ENCODE measurements at regions not wholly inside any gene's neighbourhood (a gene's known extent, or its start where the extent isn't known, plus 50 kb on each side); places are given as distances from the start of the nearest gene placed in this dataset.

DNA sequence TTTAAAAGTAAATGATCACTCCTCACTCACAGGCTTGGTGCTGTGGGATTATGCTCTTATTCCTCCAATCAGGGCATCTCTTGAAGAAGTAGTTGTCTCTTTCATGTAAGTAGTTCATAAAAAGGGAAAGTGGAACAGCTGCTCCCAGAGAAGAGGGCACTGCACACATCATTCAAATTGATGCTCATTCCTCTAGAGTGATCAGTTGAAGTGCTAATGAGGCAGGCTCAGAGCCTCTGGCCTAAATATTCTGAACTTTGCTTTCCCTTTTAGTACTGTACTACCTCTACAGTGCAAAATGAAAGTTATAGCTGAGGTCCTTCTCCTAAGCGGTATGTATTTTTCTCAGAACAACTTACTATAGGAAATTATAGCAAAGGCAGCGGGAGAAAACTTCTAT is 1453.1 kb downstream of the ARAP2 start:
- no peak for DNase-seq (ENCODE audit: extremely low spot score)
- ChIA-PET POLR2A (no interaction called here), CTCF (no interaction called here)
- TF ChIP-seq CTCF (IDR thresholded peaks at IDR 0.05; ENCODE audit: control extremely low read depth, extremely low read depth, low read depth, missing control alignments) = no peak

DNA sequence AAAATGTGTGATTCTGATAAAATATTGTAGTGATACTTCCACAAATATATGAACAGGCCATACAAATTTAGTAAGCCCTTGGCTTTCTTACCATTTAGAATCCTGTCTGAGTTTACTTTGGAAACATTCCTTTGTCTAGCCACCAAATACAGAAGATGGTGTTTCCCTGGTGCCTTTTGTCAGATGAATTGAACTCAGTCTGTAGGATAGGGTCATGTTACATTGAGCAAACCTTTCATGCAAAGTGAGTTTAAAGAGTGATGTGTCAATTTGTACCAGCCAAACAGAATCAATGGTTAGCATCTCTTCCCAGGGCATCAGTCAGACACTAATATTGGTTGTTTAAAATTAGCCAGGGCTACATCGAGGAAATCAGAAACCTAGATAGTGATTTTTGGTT is 1443.4 kb downstream of the ARAP2 start:
- DNase-seq (ENCODE audit: extremely low spot score) = no peak

DNA sequence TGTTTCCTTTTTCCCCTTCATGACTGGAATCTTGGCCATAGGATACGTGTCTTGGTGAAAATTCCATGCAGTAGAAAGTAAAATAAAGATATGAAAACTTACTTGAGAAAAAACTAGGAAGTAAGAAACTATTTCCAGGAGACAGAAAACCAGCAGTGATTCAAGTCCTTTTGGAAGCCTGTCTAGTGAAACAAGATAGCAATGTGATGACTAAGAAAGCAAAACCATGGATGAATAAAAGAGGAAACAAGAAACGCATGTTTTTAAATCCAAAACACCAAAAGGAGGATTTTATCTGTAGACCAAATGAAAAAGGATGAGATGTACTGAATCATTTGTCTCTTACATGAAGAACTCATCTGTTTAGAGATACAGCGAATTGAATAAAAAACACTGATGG is 1430.0 kb downstream of the ARAP2 start:
- TF ChIP-seq CTCF (IDR thresholded peaks at IDR 0.05; ENCODE audit: control extremely low read depth, extremely low read depth, low read depth, missing control alignments) = no peak
- POLR2A ChIA-PET = interaction anchor here (0.6 kb wide), 1 partner anchor 831 kb away, joined by 3 read pairs; no protein-coding TSS in a partner anchor
- DNase-seq (ENCODE audit: extremely low spot score) = no peak
- CTCF ChIA-PET = no interaction called here

More for the DNA sequence above, 1443.4 kb downstream of the ARAP2 start:
- TF ChIP-seq CTCF (IDR thresholded peaks at IDR 0.05; ENCODE audit: control extremely low read depth, extremely low read depth, low read depth, missing control alignments) = no peak
- ChIA-PET CTCF (interaction anchor here (0.9 kb wide), 1 partner anchor 11 kb away, joined by 3 read pairs; no protein-coding TSS in a partner anchor), POLR2A (no interaction called here)

- ChIA-PET POLR2A (no interaction called here), CTCF (no interaction called here)
- DNase-seq (ENCODE audit: extremely low spot score) = no peak
- TF ChIP-seq CTCF (IDR thresholded peaks at IDR 0.05; ENCODE audit: control extremely low read depth, extremely low read depth, low read depth, missing control alignments) = no peak
These were observed 1419.8 kb downstream of the ARAP2 start for GRCh38 chr4:34824515-34824914.

DNA sequence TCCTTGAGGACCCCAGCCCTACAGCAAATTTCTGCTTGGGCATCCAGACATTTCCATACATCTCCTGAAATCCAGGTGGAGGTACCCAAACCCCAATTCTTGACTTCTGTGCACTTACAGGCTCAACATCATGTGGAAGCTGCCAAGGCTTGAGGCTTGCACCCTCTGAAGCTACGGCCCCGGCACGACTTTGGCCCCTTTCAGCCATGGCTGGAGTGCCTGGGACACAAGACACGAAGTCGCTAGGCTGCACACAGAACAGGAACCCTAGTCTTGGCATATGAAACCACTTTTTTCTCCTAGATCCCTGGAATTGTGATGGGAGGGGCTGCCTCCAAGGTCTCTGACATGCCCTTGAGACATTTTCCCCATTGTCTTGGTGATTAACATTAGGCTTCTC is 1417.7 kb downstream of the ARAP2 start:
- ChIA-PET CTCF (no interaction called here), POLR2A (no interaction called here)

GRCh38 chr4:34845926-34846325 is 1398.4 kb downstream of the ARAP2 start:
- POLR2A ChIA-PET = no interaction called here
- DNase-seq (ENCODE audit: extremely low spot score) = no peak
- TF ChIP-seq CTCF (IDR thresholded peaks at IDR 0.05; ENCODE audit: control extremely low read depth, extremely low read depth, low read depth, missing control alignments) = no peak
- CTCF ChIA-PET = no interaction called here

More for the DNA sequence above, 1417.7 kb downstream of the ARAP2 start:
- TF ChIP-seq CTCF (IDR thresholded peaks at IDR 0.05; ENCODE audit: control extremely low read depth, extremely low read depth, low read depth, missing control alignments) = no peak
- DNase-seq (ENCODE audit: extremely low spot score) = no peak

GRCh38 chr4:34850421-34850820 is 1393.9 kb downstream of the ARAP2 start:
- ChIA-PET CTCF (no interaction called here), POLR2A (no interaction called here)
- TF ChIP-seq CTCF (IDR thresholded peaks at IDR 0.05; ENCODE audit: control extremely low read depth, extremely low read depth, low read depth, missing control alignments) = no peak
- DNase-seq (ENCODE audit: extremely low spot score) = no peak
